ENCODE measurements at regions not wholly inside any gene's neighbourhood (a gene's known extent, or its start where the extent isn't known, plus 50 kb on each side); places are given as distances from the start of the nearest gene placed in this dataset.

DNA sequence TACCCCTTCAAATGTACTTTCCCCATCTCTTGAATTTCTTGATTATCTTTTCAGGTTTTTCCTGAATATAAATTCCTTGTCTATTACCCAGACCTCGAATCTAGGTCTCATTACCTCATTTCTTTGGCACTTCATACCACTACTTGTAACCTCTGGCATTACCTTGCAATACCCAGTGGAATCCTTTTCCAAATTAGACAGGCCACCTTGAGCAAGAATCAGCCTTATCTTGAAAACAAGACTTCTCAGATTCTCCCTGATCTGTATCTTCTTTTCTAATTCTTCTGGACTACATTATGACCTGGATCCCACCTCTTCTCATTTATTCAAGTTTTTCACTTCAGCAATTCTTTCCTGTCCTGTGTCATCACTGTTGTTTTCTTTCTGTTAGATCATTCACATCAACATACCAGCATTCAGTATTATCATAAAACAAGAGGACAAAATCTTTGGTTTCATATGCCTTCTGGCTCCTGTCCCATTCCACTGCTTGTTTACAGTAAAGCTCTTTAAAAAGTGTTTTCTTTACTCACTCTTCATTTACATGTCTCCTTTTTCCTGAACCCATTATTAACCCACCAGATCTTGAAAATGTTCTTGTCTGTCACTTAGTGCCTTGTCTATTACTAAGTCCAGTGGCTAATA, 275.6 kb upstream of the HS3ST1 start:
- Histone ChIP-seq H3K4me1 (ENCODE audit: control insufficient read depth in 1 of 2, insufficient read depth in 2 of 2, low read depth in 1 of 2, low read length in 1 of 2) (no peaks in the 10 kb centered on the region), H3K79me2 (ENCODE audit: insufficient read depth) (no peaks in the 10 kb centered on the region), H3K4me3 (ENCODE audit: low read depth in 2 of 2, low read length in 1 of 2) (no peak overlapping the region), H2AFZ (ENCODE audit: low read depth) (no peak overlapping the region), H3K36me3 (replicated peaks in 1 of 2; ENCODE audit: control insufficient read depth in 1 of 2, insufficient read depth in 2 of 2, low read length in 1 of 2) (no peaks in the 10 kb centered on the region), H3K9me2 (no peaks in the 10 kb centered on the region), H3K4me2 (no peak overlapping the region), H3K9ac (no peak overlapping the region), H3K27ac (ENCODE audit: low read depth in 2 of 2, low read length in 1 of 2) (no peak overlapping the region), H3K27me3 (ENCODE audit: insufficient read depth) (no peaks in the 10 kb centered on the region), H4K20me1 (ENCODE audit: insufficient read depth) (no peaks in the 10 kb centered on the region), H3F3A (replicated peaks; ENCODE audit: insufficient read depth) (no peaks in the 10 kb centered on the region), H3K9me3 (no peaks in the 10 kb centered on the region)
- WGBS (ENCODE audit: low lambda C conversion rate): 0% methylated on average over 1 of the region's 1 CpG
- no peak for DNase-seq
- CTCF ChIA-PET: no interaction called here
- POLR2A ChIA-PET: no interaction called here
- TF ChIP-seq JUND (IDR thresholded peaks at IDR 0.05) (no peak), FOXM1 (IDR thresholded peaks at IDR 0.05; ENCODE audit: low read depth) (no peak), ELF1 (IDR thresholded peaks at IDR 0.05) (no peak), RCOR1 (IDR thresholded peaks at IDR 0.05; ENCODE audit: low read length) (no peak), RAD21 (IDR thresholded peaks at IDR 0.05; ENCODE audit: low read length) (no peak), SMC3 (IDR thresholded peaks at IDR 0.05; ENCODE audit: low read depth, low read length) (no peak), NFIC (IDR thresholded peaks at IDR 0.05; ENCODE audit: borderline replicate concordance) (no peak), RFX5 (IDR thresholded peaks at IDR 0.05; ENCODE audit: low read length) (no peak), FOSL2 (IDR thresholded peaks at IDR 0.05; ENCODE audit: borderline replicate concordance, low read depth) (no peak), EP300 (IDR thresholded peaks at IDR 0.05; ENCODE audit: borderline replicate concordance in 1 of 2, low read depth in 1 of 2, low read length in 1 of 2) (no peak), TAF1 (IDR thresholded peaks at IDR 0.05; ENCODE audit: borderline replicate concordance, low read depth, low read length) (no peak)
- TF ChIP-seq, protein P1, sequence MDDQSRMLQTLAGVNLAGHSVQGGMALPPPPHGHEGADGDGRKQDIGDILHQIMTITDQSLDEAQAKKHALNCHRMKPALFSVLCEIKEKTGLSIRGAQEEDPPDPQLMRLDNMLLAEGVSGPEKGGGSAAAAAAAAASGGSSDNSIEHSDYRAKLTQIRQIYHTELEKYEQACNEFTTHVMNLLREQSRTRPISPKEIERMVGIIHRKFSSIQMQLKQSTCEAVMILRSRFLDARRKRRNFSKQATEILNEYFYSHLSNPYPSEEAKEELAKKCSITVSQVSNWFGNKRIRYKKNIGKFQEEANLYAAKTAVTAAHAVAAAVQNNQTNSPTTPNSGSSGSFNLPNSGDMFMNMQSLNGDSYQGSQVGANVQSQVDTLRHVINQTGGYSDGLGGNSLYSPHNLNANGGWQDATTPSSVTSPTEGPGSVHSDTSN (IDR thresholded peaks at IDR 0.05): no peak

DNA sequence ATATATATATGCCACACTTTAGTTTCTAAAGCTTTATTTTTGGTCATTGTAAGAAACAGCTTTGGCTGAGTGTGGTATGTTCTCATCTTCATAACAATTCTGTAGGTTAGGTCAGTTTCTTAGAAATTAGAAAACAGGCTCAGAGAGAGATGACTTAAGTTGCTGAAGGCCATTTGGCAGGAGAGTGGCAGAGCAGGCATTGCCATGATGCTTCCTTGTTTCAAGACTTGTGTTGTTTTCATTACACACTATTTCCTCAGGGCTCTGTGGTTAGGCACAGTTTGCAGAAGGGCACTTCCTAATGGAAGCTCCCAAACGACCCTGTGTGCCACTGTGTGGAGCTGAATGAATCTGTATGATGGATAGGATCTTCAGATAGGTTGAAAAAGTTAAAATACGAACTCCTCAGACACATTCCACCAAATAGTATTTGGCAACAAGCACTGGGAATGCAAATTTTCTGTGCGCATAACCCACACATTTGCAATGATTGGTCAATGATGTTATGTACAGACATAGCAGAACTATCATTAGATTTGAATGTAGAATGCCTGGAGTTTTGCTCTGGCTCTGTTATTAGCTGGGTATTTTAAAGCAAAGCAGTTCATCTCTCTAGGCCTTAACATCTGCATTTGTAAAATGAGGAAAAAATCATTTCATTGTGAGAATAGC, 274.3 kb upstream of the HS3ST1 start:
- H3K4me3 ChIP-seq (ENCODE audit: low read depth in 2 of 2, low read length in 1 of 2): no peak overlapping the region
- H3K9ac ChIP-seq: no peak overlapping the region
- no peak overlapping the region for H2AFZ ChIP-seq (ENCODE audit: low read depth)
- H3K9me3 ChIP-seq: no peaks in the 10 kb centered on the region
- TF ChIP-seq EZH2phosphoT487 (IDR thresholded peaks at IDR 0.05; ENCODE audit: borderline replicate concordance, low read depth) (no peak), RXRA (IDR thresholded peaks at IDR 0.05; ENCODE audit: borderline replicate concordance, low read depth) (no peak), ELF1 (IDR thresholded peaks at IDR 0.05) (no peak), MEF2A (IDR thresholded peaks at IDR 0.05; ENCODE audit: borderline replicate concordance, low read depth) (no peak), NFIC (IDR thresholded peaks at IDR 0.05; ENCODE audit: borderline replicate concordance) (no peak), JUND (IDR thresholded peaks at IDR 0.05) (no peak), TCF12 (IDR thresholded peaks at IDR 0.05) (no peak), RCOR1 (IDR thresholded peaks at IDR 0.05; ENCODE audit: low read length) (no peak), SIN3A (IDR thresholded peaks at IDR 0.05; ENCODE audit: borderline replicate concordance, low read depth, low read length) (no peak), GATA2 (CRISPR knock-in tag; IDR thresholded peaks at IDR 0.05) (no peak), FOXM1 (IDR thresholded peaks at IDR 0.05; ENCODE audit: low read depth) (no peak), SMC3 (IDR thresholded peaks at IDR 0.05; ENCODE audit: low read depth, low read length) (no peak), NRF1 (IDR thresholded peaks at IDR 0.05; ENCODE audit: low read depth, low read length) (no peak), TEAD4 (IDR thresholded peaks at IDR 0.05; ENCODE audit: borderline replicate concordance, insufficient read depth) (no peak)
- TF ChIP-seq, protein P2, sequence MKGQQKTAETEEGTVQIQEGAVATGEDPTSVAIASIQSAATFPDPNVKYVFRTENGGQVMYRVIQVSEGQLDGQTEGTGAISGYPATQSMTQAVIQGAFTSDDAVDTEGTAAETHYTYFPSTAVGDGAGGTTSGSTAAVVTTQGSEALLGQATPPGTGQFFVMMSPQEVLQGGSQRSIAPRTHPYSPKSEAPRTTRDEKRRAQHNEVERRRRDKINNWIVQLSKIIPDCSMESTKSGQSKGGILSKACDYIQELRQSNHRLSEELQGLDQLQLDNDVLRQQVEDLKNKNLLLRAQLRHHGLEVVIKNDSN (IDR thresholded peaks at IDR 0.05; ENCODE audit: borderline replicate concordance, low read depth): no peak
- TF ChIP-seq, protein P3, sequence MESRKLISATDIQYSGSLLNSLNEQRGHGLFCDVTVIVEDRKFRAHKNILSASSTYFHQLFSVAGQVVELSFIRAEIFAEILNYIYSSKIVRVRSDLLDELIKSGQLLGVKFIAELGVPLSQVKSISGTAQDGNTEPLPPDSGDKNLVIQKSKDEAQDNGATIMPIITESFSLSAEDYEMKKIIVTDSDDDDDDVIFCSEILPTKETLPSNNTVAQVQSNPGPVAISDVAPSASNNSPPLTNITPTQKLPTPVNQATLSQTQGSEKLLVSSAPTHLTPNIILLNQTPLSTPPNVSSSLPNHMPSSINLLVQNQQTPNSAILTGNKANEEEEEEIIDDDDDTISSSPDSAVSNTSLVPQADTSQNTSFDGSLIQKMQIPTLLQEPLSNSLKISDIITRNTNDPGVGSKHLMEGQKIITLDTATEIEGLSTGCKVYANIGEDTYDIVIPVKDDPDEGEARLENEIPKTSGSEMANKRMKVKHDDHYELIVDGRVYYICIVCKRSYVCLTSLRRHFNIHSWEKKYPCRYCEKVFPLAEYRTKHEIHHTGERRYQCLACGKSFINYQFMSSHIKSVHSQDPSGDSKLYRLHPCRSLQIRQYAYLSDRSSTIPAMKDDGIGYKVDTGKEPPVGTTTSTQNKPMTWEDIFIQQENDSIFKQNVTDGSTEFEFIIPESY (IDR thresholded peaks at IDR 0.05; ENCODE audit: borderline replicate concordance, low read depth): no peak
- TF ChIP-seq, protein P4, sequence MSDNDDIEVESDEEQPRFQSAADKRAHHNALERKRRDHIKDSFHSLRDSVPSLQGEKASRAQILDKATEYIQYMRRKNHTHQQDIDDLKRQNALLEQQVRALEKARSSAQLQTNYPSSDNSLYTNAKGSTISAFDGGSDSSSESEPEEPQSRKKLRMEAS (IDR thresholded peaks at IDR 0.05; ENCODE audit: low read depth): no peak
- no peaks in the 10 kb centered on the region for H3K4me1 ChIP-seq (ENCODE audit: control insufficient read depth in 1 of 2, insufficient read depth in 2 of 2, low read depth in 1 of 2, low read length in 1 of 2)
- no peaks in the 10 kb centered on the region for H4K20me1 ChIP-seq (ENCODE audit: insufficient read depth)
- no peak overlapping the region for H3K4me2 ChIP-seq
- no peaks in the 10 kb centered on the region for H3K79me2 ChIP-seq (ENCODE audit: insufficient read depth)
- no peak for DNase-seq
- no peaks in the 10 kb centered on the region for H3F3A ChIP-seq (replicated peaks; ENCODE audit: insufficient read depth)
- H3K36me3 ChIP-seq (replicated peaks in 1 of 2; ENCODE audit: control insufficient read depth in 1 of 2, insufficient read depth in 2 of 2, low read length in 1 of 2): no peaks in the 10 kb centered on the region
- POLR2A ChIA-PET: no interaction called here
- no peaks in the 10 kb centered on the region for H3K9me2 ChIP-seq
- CTCF ChIA-PET: no interaction called here
- 33% methylated on average over 3 of the region's 3 CpGs for WGBS (ENCODE audit: low lambda C conversion rate)
- H3K27me3 ChIP-seq (ENCODE audit: insufficient read depth): no peaks in the 10 kb centered on the region
- H3K27ac ChIP-seq (ENCODE audit: low read depth in 2 of 2, low read length in 1 of 2): no peak overlapping the region
